ENCODE measurements at regions not wholly inside any gene's neighbourhood (a gene's known extent, or its start where the extent isn't known, plus 50 kb on each side); places are given as distances from the start of the nearest gene placed in this dataset.

DNA sequence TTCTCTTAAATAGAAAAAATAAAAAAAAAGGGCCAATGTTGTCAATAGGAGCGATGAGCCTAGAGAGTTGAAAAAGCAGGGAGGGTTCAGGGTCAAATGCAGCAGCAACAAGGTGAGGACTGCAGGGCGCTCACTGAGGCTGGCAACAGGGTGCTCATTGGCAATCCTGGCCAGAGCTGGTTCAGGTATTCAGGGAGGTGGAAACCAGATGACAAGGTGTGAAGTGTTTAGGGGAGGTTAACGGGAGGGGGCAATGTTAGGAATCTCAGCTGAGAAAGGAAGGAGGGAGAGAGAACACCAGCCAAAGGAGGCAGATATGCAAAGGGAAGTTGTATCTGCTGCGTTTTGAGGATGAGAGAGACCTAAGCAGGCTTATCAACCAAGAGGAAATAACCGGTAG, 129.8 kb upstream of the DAB1 start:
- CTCF ChIA-PET = no interaction called here
- no TSS peak for BruUV-seq (replicated peaks)

DNA sequence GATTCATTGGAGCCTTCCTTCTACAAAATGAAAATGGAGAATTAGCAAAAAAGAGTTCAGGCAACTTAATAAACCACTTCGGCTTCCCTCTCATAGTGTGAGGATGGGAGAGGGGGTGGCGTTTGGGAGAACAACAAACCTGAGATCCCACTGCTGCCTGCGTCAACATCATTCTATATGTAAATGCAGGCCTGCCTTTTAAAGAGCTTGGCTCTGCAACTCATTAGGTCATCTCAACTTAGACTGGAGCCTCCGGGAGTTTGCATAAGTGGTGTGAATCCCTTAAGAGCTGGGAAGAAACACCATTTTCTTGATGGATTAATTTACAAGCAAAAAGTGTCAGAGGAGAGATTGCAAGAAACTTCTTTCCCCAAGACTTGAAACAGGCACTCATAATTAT, 127.6 kb upstream of the DAB1 start:
- H3K9me3 ChIP-seq (ENCODE audit: insufficient read depth, low read depth) = no peaks in the 10 kb centered on the region
- no peaks in the 10 kb centered on the region for H3K36me3 ChIP-seq (ENCODE audit: low read depth)
- no peaks in the 10 kb centered on the region for H3K79me2 ChIP-seq (ENCODE audit: low read depth)
- no peaks in the 10 kb centered on the region for H3K9me2 ChIP-seq (ENCODE audit: insufficient read depth)
- H2AFZ ChIP-seq = no peak overlapping the region
- no peak overlapping the region for H3K4me3 ChIP-seq
- CTCF ChIA-PET = no interaction called here
- H3K27me3 ChIP-seq (ENCODE audit: insufficient read depth, low read depth) = no peaks in the 10 kb centered on the region
- POLR2A ChIA-PET (ENCODE audit: unreplicated experiment) = no interaction called here
- DNase-seq = no peak
- no TSS peak for BruUV-seq (replicated peaks)
- no peak overlapping the region for H3K4me2 ChIP-seq
- intact Hi-C loops (cut with micrococcal nuclease; ENCODE audit: unreplicated experiment) = no loop called here
- TF ChIP-seq EZH2 (IDR thresholded peaks at IDR 0.05; ENCODE audit: low read depth) = no peak
- TF ChIP-seq, protein P1, sequence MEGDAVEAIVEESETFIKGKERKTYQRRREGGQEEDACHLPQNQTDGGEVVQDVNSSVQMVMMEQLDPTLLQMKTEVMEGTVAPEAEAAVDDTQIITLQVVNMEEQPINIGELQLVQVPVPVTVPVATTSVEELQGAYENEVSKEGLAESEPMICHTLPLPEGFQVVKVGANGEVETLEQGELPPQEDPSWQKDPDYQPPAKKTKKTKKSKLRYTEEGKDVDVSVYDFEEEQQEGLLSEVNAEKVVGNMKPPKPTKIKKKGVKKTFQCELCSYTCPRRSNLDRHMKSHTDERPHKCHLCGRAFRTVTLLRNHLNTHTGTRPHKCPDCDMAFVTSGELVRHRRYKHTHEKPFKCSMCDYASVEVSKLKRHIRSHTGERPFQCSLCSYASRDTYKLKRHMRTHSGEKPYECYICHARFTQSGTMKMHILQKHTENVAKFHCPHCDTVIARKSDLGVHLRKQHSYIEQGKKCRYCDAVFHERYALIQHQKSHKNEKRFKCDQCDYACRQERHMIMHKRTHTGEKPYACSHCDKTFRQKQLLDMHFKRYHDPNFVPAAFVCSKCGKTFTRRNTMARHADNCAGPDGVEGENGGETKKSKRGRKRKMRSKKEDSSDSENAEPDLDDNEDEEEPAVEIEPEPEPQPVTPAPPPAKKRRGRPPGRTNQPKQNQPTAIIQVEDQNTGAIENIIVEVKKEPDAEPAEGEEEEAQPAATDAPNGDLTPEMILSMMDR (conservative IDR thresholded peaks at IDR 0.05) = no peak
- no peaks in the 10 kb centered on the region for H3K4me1 ChIP-seq (replicated peaks; ENCODE audit: insufficient read depth)
- no peaks in the 10 kb centered on the region for H4K20me1 ChIP-seq (ENCODE audit: insufficient read depth)
- no peaks in the 10 kb centered on the region for H3F3A ChIP-seq (ENCODE audit: insufficient read depth, low read depth)
- no peak overlapping the region for H3K27ac ChIP-seq

More for the DNA sequence above, 129.8 kb upstream of the DAB1 start:
- Histone ChIP-seq H3K4me1 (replicated peaks; ENCODE audit: insufficient read depth) (no peaks in the 10 kb centered on the region), H3F3A (ENCODE audit: insufficient read depth, low read depth) (no peaks in the 10 kb centered on the region), H3K4me2 (no peak overlapping the region), H4K20me1 (ENCODE audit: insufficient read depth) (no peaks in the 10 kb centered on the region), H3K9me3 (ENCODE audit: insufficient read depth, low read depth) (no peaks in the 10 kb centered on the region), H2AFZ (no peak overlapping the region), H3K4me3 (no peak overlapping the region), H3K9me2 (ENCODE audit: insufficient read depth) (no peaks in the 10 kb centered on the region), H3K79me2 (ENCODE audit: low read depth) (no peaks in the 10 kb centered on the region), H3K36me3 (ENCODE audit: low read depth) (no peaks in the 10 kb centered on the region), H3K27ac (no peak overlapping the region), H3K27me3 (ENCODE audit: insufficient read depth, low read depth) (no peaks in the 10 kb centered on the region)
- DNase-seq = no peak
- POLR2A ChIA-PET (ENCODE audit: unreplicated experiment) = no interaction called here
- intact Hi-C loops (cut with micrococcal nuclease; ENCODE audit: unreplicated experiment) = no loop called here
- no peak for TF ChIP-seq EZH2 (IDR thresholded peaks at IDR 0.05; ENCODE audit: low read depth)
- TF ChIP-seq, protein P1 (conservative IDR thresholded peaks at IDR 0.05) = no peak

DNA sequence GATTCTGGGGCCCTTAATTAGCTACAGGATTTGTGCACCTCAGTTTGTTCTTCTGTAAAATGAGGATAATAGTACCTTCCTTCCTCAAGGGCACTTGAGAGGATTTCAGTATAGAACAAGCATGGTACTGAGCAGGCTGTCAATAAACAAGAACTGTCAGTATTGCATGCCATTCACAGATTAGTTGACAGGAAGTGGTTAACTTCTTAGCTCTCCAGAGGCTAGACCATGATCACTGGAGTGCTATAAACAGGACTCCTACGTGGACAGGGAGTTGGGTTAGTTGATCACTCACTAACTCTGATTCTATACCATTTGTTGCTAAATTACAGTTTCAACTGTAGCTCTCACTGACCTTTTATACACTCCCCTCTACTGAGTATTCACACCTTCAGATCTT, 126.2 kb upstream of the DAB1 start:
- H3F3A ChIP-seq (ENCODE audit: insufficient read depth, low read depth) = no peaks in the 10 kb centered on the region
- H3K27me3 ChIP-seq (ENCODE audit: insufficient read depth, low read depth) = no peaks in the 10 kb centered on the region
- H3K4me3 ChIP-seq = no peak overlapping the region
- no peaks in the 10 kb centered on the region for H3K9me2 ChIP-seq (ENCODE audit: insufficient read depth)
- no peaks in the 10 kb centered on the region for H3K4me1 ChIP-seq (replicated peaks; ENCODE audit: insufficient read depth)
- POLR2A ChIA-PET (ENCODE audit: unreplicated experiment) = no interaction called here
- H3K27ac ChIP-seq = no peak overlapping the region
- H2AFZ ChIP-seq = no peak overlapping the region
- no peaks in the 10 kb centered on the region for H4K20me1 ChIP-seq (ENCODE audit: insufficient read depth)
- H3K9me3 ChIP-seq (ENCODE audit: insufficient read depth, low read depth) = no peaks in the 10 kb centered on the region
- no TSS peak for BruUV-seq (replicated peaks)
- intact Hi-C loops (cut with micrococcal nuclease; ENCODE audit: unreplicated experiment) = no loop called here
- CTCF ChIA-PET = no interaction called here
- no peaks in the 10 kb centered on the region for H3K79me2 ChIP-seq (ENCODE audit: low read depth)
- no peak for TF ChIP-seq EZH2 (IDR thresholded peaks at IDR 0.05; ENCODE audit: low read depth)
- TF ChIP-seq, protein P1 (conservative IDR thresholded peaks at IDR 0.05) = no peak
- no peak overlapping the region for H3K4me2 ChIP-seq
- no peaks in the 10 kb centered on the region for H3K36me3 ChIP-seq (ENCODE audit: low read depth)
- no peak for DNase-seq

Measured in PC-9 (cell line).